ENCODE measurements at regions not wholly inside any gene's neighbourhood (a gene's known extent, or its start where the extent isn't known, plus 50 kb on each side); places are given as distances from the start of the nearest gene placed in this dataset.

- TF ChIP-seq ZNF274 (IDR thresholded peaks at IDR 0.05; ENCODE audit: low read depth, low read length) (no peak), YY1 (IDR thresholded peaks at IDR 0.05; ENCODE audit: insufficient read depth, insufficient read length) (no peak), SUZ12 (IDR thresholded peaks at IDR 0.05; ENCODE audit: extremely low read depth, insufficient read depth, insufficient read length) (no peak)
Observed at GRCh38 chr18:1774261-1774660, 797.0 kb downstream of the METTL4 start.

Measured in NT2/D1 (cell line).